ENCODE measurements at regions not wholly inside any gene's neighbourhood (a gene's known extent, or its start where the extent isn't known, plus 50 kb on each side); places are given as distances from the start of the nearest gene placed in this dataset.

GRCh38 chr3:103926936-103927335, 1439.8 kb upstream of the ALCAM start:
- Histone ChIP-seq H3K4me3 (ENCODE audit: low read depth, low read length) (no peak overlapping the region), H3K27me3 (ENCODE audit: insufficient read depth, low read depth, severe bottlenecking) (no peaks in the 10 kb centered on the region), H3K27ac (no peak overlapping the region), H3K9me3 (ENCODE audit: severe bottlenecking) (no peaks in the 10 kb centered on the region), H3K36me3 (no peaks in the 10 kb centered on the region)
- no peak for TF ChIP-seq CTCF (IDR thresholded peaks at IDR 0.05; ENCODE audit: low read depth, low read length)
- DNase-seq = no peak

- no peak for DNase-seq
- H3K27me3 ChIP-seq (ENCODE audit: insufficient read depth, low read depth, severe bottlenecking) = no peaks in the 10 kb centered on the region
- TF ChIP-seq CTCF (IDR thresholded peaks at IDR 0.05; ENCODE audit: low read depth, low read length) = no peak
- no peak overlapping the region for H3K4me3 ChIP-seq (ENCODE audit: low read depth, low read length)
- no peaks in the 10 kb centered on the region for H3K36me3 ChIP-seq
- no peak overlapping the region for H3K27ac ChIP-seq
- no peaks in the 10 kb centered on the region for H3K9me3 ChIP-seq (ENCODE audit: severe bottlenecking)
Measured at GRCh38 chr3:103927896-103928295, 1438.8 kb upstream of the ALCAM start.

DNA sequence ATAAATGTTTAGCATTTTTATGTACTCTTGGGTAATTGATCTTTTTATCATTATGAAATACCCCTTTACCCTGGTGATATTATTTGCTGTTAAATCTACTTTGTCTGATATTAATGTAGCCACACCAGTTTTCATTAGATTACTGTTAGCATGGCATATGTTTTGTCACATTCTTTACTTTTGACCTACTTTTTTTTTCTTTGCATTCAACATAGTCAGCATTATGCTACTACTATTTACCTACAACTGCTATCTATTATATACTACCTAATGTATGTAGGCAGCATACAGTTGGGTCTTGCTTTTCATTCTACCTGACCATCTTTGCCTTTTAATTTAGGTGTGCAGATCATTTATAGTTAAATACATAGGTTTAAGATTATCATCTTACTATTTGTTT, 1429.6 kb upstream of the ALCAM start:
- DNase-seq = no peak
- TF ChIP-seq CTCF (IDR thresholded peaks at IDR 0.05; ENCODE audit: low read depth, low read length) = no peak
- H3K27ac ChIP-seq = no peak overlapping the region
- no peaks in the 10 kb centered on the region for H3K36me3 ChIP-seq
- no peak overlapping the region for H3K4me3 ChIP-seq (ENCODE audit: low read depth, low read length)
- no peaks in the 10 kb centered on the region for H3K9me3 ChIP-seq (ENCODE audit: severe bottlenecking)
- H3K27me3 ChIP-seq (ENCODE audit: insufficient read depth, low read depth, severe bottlenecking) = no peaks in the 10 kb centered on the region

DNA sequence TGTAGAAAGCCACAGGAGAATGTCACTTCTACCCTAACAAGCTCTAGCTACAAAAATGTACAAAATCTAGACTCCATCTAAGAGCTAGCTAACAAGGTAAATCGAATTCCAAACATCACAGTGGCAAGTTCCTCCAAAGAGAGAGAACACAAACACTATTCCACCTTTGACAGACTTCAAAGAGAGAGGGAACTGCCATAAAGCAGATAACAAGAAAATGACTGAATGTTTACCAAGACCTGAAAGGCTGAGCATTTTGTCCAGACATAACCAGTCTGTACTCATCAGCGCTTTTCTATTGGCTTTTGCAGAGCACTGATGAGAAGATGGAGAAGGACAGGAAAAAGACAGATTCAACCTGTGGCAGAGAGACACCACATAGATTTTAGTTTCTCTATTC, 1419.6 kb upstream of the ALCAM start:
- TF ChIP-seq CTCF (IDR thresholded peaks at IDR 0.05; ENCODE audit: low read depth, low read length) = no peak
- H3K27ac ChIP-seq = no peak overlapping the region
- no peak overlapping the region for H3K4me3 ChIP-seq (ENCODE audit: low read depth, low read length)
- no peaks in the 10 kb centered on the region for H3K9me3 ChIP-seq (ENCODE audit: severe bottlenecking)
- no peaks in the 10 kb centered on the region for H3K27me3 ChIP-seq (ENCODE audit: insufficient read depth, low read depth, severe bottlenecking)
- DNase-seq = no peak
- no peaks in the 10 kb centered on the region for H3K36me3 ChIP-seq

- DNase-seq = no peak
- no peaks in the 10 kb centered on the region for H3K36me3 ChIP-seq
- H3K9me3 ChIP-seq (ENCODE audit: severe bottlenecking) = no peaks in the 10 kb centered on the region
- H3K27ac ChIP-seq = no peak overlapping the region
- TF ChIP-seq CTCF (IDR thresholded peaks at IDR 0.05; ENCODE audit: low read depth, low read length) = no peak
- H3K27me3 ChIP-seq (ENCODE audit: insufficient read depth, low read depth, severe bottlenecking) = no peaks in the 10 kb centered on the region
- H3K4me3 ChIP-seq (ENCODE audit: low read depth, low read length) = no peak overlapping the region
Measured at GRCh38 chr3:103949693-103950092, 1417.0 kb upstream of the ALCAM start.

DNA sequence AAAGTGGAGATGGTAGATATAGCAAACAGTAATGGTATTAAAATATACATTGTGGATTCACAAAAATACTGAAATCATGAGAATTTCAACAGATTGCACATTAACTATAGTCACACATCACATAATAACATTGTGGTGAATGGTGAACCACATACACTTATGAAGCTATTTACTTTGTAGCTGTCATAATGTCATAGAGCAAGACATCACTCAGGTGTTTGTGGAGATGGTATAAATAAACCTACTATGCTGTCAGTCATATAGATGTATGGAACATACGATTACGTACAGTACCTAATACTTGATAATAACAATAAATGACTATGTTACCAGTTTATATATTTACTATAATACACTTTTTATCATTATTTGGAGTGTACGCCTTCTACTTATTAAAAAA, 1416.0 kb upstream of the ALCAM start:
- H3K4me3 ChIP-seq (ENCODE audit: low read depth, low read length) = no peak overlapping the region
- DNase-seq = no peak
- H3K27me3 ChIP-seq (ENCODE audit: insufficient read depth, low read depth, severe bottlenecking) = no peaks in the 10 kb centered on the region
- H3K9me3 ChIP-seq (ENCODE audit: severe bottlenecking) = no peaks in the 10 kb centered on the region
- TF ChIP-seq CTCF (IDR thresholded peaks at IDR 0.05; ENCODE audit: low read depth, low read length) = no peak
- no peak overlapping the region for H3K27ac ChIP-seq
- H3K36me3 ChIP-seq = no peaks in the 10 kb centered on the region
